Ishikawa (cell line): ENCODE measurements at regions not wholly inside any gene's neighbourhood (a gene's known extent, or its start where the extent isn't known, plus 50 kb on each side); places are given as distances from the start of the nearest gene placed in this dataset.

Experiments used
- CEBPB ChIP-seq: IDR thresholded peaks from 2 replicates; pipeline ENCODE4 v1.6.1; 2012
- EGR1 ChIP-seq: IDR thresholded peaks from 2 replicates; pipeline ENCODE4 v1.6.1; 2012
- FOXM1 ChIP-seq: IDR thresholded peaks from 2 replicates; pipeline ENCODE4 v1.6.1; 2012; ENCODE audit warnings: low read depth, borderline replicate concordance
- MAX ChIP-seq: IDR thresholded peaks from 2 replicates; pipeline ENCODE4 v1.6.1; 2012
- REST ChIP-seq: IDR thresholded peaks from 2 replicates; pipeline ENCODE4 v1.6.1; 2012; ENCODE audit warnings: low read depth, mild to moderate bottlenecking
- TAF1 ChIP-seq: IDR thresholded peaks from 2 replicates; pipeline ENCODE4 v1.6.1; 2012; ENCODE audit warnings: low read depth, mild to moderate bottlenecking
- TEAD4 ChIP-seq: IDR thresholded peaks from 2 replicates; pipeline ENCODE4 v1.6.1; 2012
- YY1 ChIP-seq: IDR thresholded peaks from 2 replicates; pipeline ENCODE4 v1.6.1; 2012; ENCODE audit warnings: low read depth

- TF ChIP-seq REST (no peak), MAX (no peak), TEAD4 (no peak), YY1 (no peak), TAF1 (no peak), EGR1 (no peak), FOXM1 (no peak), CEBPB (no peak)
Measured at GRCh38 chr4:162683659-162684370, 482.9 kb downstream of the NAF1 start.
